H9 (cell line): ENCODE measurements at regions not wholly inside any gene's neighbourhood (a gene's known extent, or its start where the extent isn't known, plus 50 kb on each side); places are given as distances from the start of the nearest gene placed in this dataset.

Experiments
- DNase-seq: peaks from one replicate; pipeline ENCODE4 v3.0.0-alpha.2; 2017
- H2AFZ ChIP-seq: one replicate; pipeline ENCODE4 v1.6.1; 2013; ENCODE audit warnings: mild to moderate bottlenecking, low read length, control low read depth, moderate library complexity
- H2AK5ac ChIP-seq: 2 replicates; pipeline ENCODE4 v1.6.1; 2013; ENCODE audit warnings: low read length, control low read depth, mixed read lengths; ENCODE audit not compliant: insufficient read length
- H2BK120ac ChIP-seq: one replicate; pipeline ENCODE4 v1.6.1; 2013; ENCODE audit warnings: low read depth, mild to moderate bottlenecking, low read length, control low read depth, inconsistent platforms; ENCODE audit not compliant: poor library complexity, severe bottlenecking
- H2BK12ac ChIP-seq: 2 replicates; pipeline ENCODE4 v1.6.1; 2013; ENCODE audit warnings: low read length, control low read depth, mixed read lengths, low read depth; ENCODE audit not compliant: insufficient read length
- H2BK15ac ChIP-seq: 2 replicates; pipeline ENCODE4 v1.6.1; 2013; ENCODE audit warnings: low read depth, low read length, control low read depth
- H2BK20ac ChIP-seq: one replicate; pipeline ENCODE4 v1.6.1; 2013; ENCODE audit warnings: low read depth, mild to moderate bottlenecking, low read length, control low read depth, inconsistent platforms; ENCODE audit not compliant: poor library complexity, severe bottlenecking
- H2BK5ac ChIP-seq: 2 replicates; pipeline ENCODE4 v1.6.1; 2013; ENCODE audit warnings: low read length, control low read depth, mixed read lengths; ENCODE audit not compliant: insufficient read length
- H3K14ac ChIP-seq: 2 replicates; pipeline ENCODE4 v1.6.1; 2013; ENCODE audit warnings: low read length, control low read depth; ENCODE audit not compliant: insufficient read depth
- H3K18ac ChIP-seq: 2 replicates; pipeline ENCODE4 v1.6.1; 2013; ENCODE audit warnings: low read depth, mild to moderate bottlenecking, mixed read lengths, low read length, control low read depth; ENCODE audit not compliant: insufficient read length
- H3K23ac ChIP-seq: 2 replicates; pipeline ENCODE4 v1.6.1; 2013; ENCODE audit warnings: low read length, control low read depth, mixed read lengths, low read depth; ENCODE audit not compliant: insufficient read length
- H3K23me2 ChIP-seq: 2 replicates; pipeline ENCODE4 v1.6.1; 2013; ENCODE audit warnings: low read depth, mild to moderate bottlenecking, mixed read lengths, low read length, control low read depth; ENCODE audit not compliant: insufficient read length, poor library complexity, severe bottlenecking
- H3K27ac ChIP-seq: 2 replicates; pipeline ENCODE4 v1.5.1; 2013; ENCODE audit warnings: low read length, control low read depth, mixed read lengths, low read depth; ENCODE audit not compliant: insufficient read length
- H3K27me3 ChIP-seq: 2 replicates; pipeline ENCODE4 v1.6.1; 2013; ENCODE audit warnings: low read length, control low read depth, inconsistent platforms; ENCODE audit not compliant: insufficient read depth
- H3K4ac ChIP-seq: 2 replicates; pipeline ENCODE4 v1.6.1; 2013; ENCODE audit warnings: low read depth, mild to moderate bottlenecking, control low read depth, inconsistent platforms, low read length, moderate library complexity
- H3K4me1 ChIP-seq: 2 replicates; pipeline ENCODE4 v1.6.1; 2013; ENCODE audit warnings: low read length, control low read depth, inconsistent platforms; ENCODE audit not compliant: insufficient read depth
- H3K4me2 ChIP-seq: 2 replicates; pipeline ENCODE4 v1.6.1; 2013; ENCODE audit warnings: low read length, control low read depth, mixed read lengths; ENCODE audit not compliant: insufficient read length, insufficient read depth
- H3K56ac ChIP-seq: 2 replicates; pipeline ENCODE4 v1.6.1; 2013; ENCODE audit warnings: low read depth, mild to moderate bottlenecking, mixed read lengths, low read length, control low read depth; ENCODE audit not compliant: insufficient read length
- H3K79me1 ChIP-seq: 2 replicates; pipeline ENCODE4 v1.6.1; 2013; ENCODE audit warnings: low read depth, mild to moderate bottlenecking, moderate library complexity, low read length, control low read depth, inconsistent platforms; ENCODE audit not compliant: insufficient read depth, poor library complexity, severe bottlenecking
- H3K79me2 ChIP-seq: 2 replicates; pipeline ENCODE4 v1.6.1; 2013; ENCODE audit warnings: low read length, control low read depth, inconsistent platforms; ENCODE audit not compliant: insufficient read depth
- H3K9ac ChIP-seq: 2 replicates; pipeline ENCODE4 v1.6.1; 2013; ENCODE audit warnings: low read length, control low read depth, mixed read lengths; ENCODE audit not compliant: insufficient read length; ENCODE audit errors: extremely low read depth
- H3K9me3 ChIP-seq: one replicate; pipeline ENCODE4 v1.6.1; 2013; ENCODE audit warnings: low read depth, low read length, inconsistent platforms; ENCODE audit not compliant: control insufficient read depth
- H3T11ph ChIP-seq: one replicate; pipeline ENCODE4 v1.6.1; 2013; ENCODE audit warnings: mild to moderate bottlenecking, low read length, control low read depth, inconsistent platforms
- H4K20me1 ChIP-seq: one replicate; pipeline ENCODE4 v1.6.1; 2013; ENCODE audit not compliant: control insufficient read depth, insufficient read length, insufficient read depth
- H4K5ac ChIP-seq: 2 replicates; pipeline ENCODE4 v1.6.1; 2013; ENCODE audit warnings: low read depth, mild to moderate bottlenecking, mixed read lengths, low read length, control low read depth; ENCODE audit not compliant: insufficient read length
- H4K8ac ChIP-seq: replicated peaks from 2 replicates; pipeline ENCODE4 v1.6.1; 2013; ENCODE audit warnings: low read length, control low read depth, mixed read lengths, low read depth; ENCODE audit not compliant: insufficient read length
- H4K91ac ChIP-seq: 2 replicates; pipeline ENCODE4 v1.6.1; 2013; ENCODE audit warnings: low read depth, mild to moderate bottlenecking, moderate library complexity, mixed read lengths, low read length, control low read depth; ENCODE audit not compliant: insufficient read length
- H3K27ac Mint-ChIP-seq, 3 experiments: 2 replicates in 2 of 3; 3 replicates in 1 of 3; pipeline ENCODE4 v1.8.0; 2020 to 2021; ENCODE audit warnings: mixed read lengths in 3 of 3, mild to moderate bottlenecking in 1 of 3, moderate library complexity in 1 of 3
- H3K27me3 Mint-ChIP-seq: 2 replicates; pipeline ENCODE4 v1.8.0; 2021; ENCODE audit warnings: low read depth, mild to moderate bottlenecking, moderate library complexity, mixed read lengths
- H3K36me3 Mint-ChIP-seq, 3 experiments: 2 replicates in 2 of 3; 3 replicates in 1 of 3; pipeline ENCODE4 v1.8.0; 2020 to 2021; ENCODE audit warnings: low read depth in 3 of 3, mixed read lengths in 3 of 3; ENCODE audit not compliant: insufficient read depth in 1 of 3
- H3K4me1 Mint-ChIP-seq, 2 experiments: 2 replicates each; pipeline ENCODE4 v1.8.0; 2020; ENCODE audit warnings: mixed read lengths in 2 of 2
- H3K4me3 Mint-ChIP-seq, 2 experiments: 2 replicates in 1 of 2; 3 replicates in 1 of 2; pipeline ENCODE4 v1.8.0; 2020 to 2021; ENCODE audit warnings: mild to moderate bottlenecking in 2 of 2, mixed read lengths in 2 of 2, moderate library complexity in 1 of 2
- H3K9me3 Mint-ChIP-seq, 2 experiments: 2 replicates in 1 of 2; 3 replicates in 1 of 2; pipeline ENCODE4 v1.8.0; 2020; ENCODE audit warnings: mild to moderate bottlenecking in 2 of 2, mixed read lengths in 2 of 2, moderate library complexity in 1 of 2
- CTCF ChIP-seq: fragments of 200-600 bp; sonication (generic); conservative IDR thresholded peaks from 3 replicates; pipeline ENCODE4 v1.8.0; 2021; ENCODE audit warnings: antibody characterized with exemption, mild to moderate bottlenecking
- WGBS: extraction: QIAGEN DNeasy Blood & Tissue Kit; methylation state at CpG from one replicate; pipeline ENCODE4 v1.1.7; 2013; ENCODE audit warnings: missing lambda C conversion rate, low lambda C conversion rate, mixed read lengths; ENCODE audit not compliant: insufficient read length; ENCODE audit errors: extremely low coverage; 5-methylcytosine and 5-hydroxymethylcytosine counted together

GRCh38 chr5:112641515-112642110 lies 96.1 kb upstream of the APC start:
- Mint-ChIP-seq H3K4me3 (no peak overlapping the region), H3K27ac (no peak overlapping the region), H3K9me3 (no peaks in the 10 kb centered on the region), H3K36me3 (no peaks in the 10 kb centered on the region), H3K4me1 (no peaks in the 10 kb centered on the region), H3K27me3 (no peaks in the 10 kb centered on the region)
- no peaks in the 10 kb centered on the region for H3K4me1 ChIP-seq
- no peak overlapping the region for H3K9ac ChIP-seq
- H3K4ac ChIP-seq: no peak overlapping the region
- no CpG with 5 or more reads among the region's 4 CpGs for WGBS
- H3K79me2 ChIP-seq: no peaks in the 10 kb centered on the region
- H3K23ac ChIP-seq: no peak overlapping the region
- no peak for TF ChIP-seq CTCF
- H3K56ac ChIP-seq: no peak overlapping the region
- no peak overlapping the region for H2BK20ac ChIP-seq
- H3K27ac ChIP-seq: no peak overlapping the region
- no peak overlapping the region for H3K4me2 ChIP-seq
- H3K9me3 ChIP-seq: no peaks in the 10 kb centered on the region
- H2BK15ac ChIP-seq: no peak overlapping the region
- H2AK5ac ChIP-seq: no peak overlapping the region
- no peaks in the 10 kb centered on the region for H4K20me1 ChIP-seq
- H3T11ph ChIP-seq: no peak overlapping the region
- no peak overlapping the region for H2BK120ac ChIP-seq
- no peak overlapping the region for H2BK12ac ChIP-seq
- no peak overlapping the region for H3K14ac ChIP-seq
- no peak overlapping the region for H2BK5ac ChIP-seq
- no peak overlapping the region for H4K8ac ChIP-seq
- no peaks in the 10 kb centered on the region for H3K27me3 ChIP-seq
- no peaks in the 10 kb centered on the region for H3K79me1 ChIP-seq
- no peak overlapping the region for H3K18ac ChIP-seq
- H3K23me2 ChIP-seq: no peaks in the 10 kb centered on the region
- DNase-seq: no peak
- no peak overlapping the region for H2AFZ ChIP-seq
- no peak overlapping the region for H4K91ac ChIP-seq
- H4K5ac ChIP-seq: no peak overlapping the region
